DOHH2 (cell line): ENCODE measurements at regions not wholly inside any gene's neighbourhood (a gene's known extent, or its start where the extent isn't known, plus 50 kb on each side); places are given as distances from the start of the nearest gene placed in this dataset.
"Not testable (repeated sequence)": the region's sequence is repeated elsewhere in the genome, so short reads cannot be mapped to it uniquely, and the experiment has no call there.

ENCODE experiments used
- CTCF ChIP-seq: fragments of 200-600 bp; sonication (generic); IDR thresholded peaks from one replicate; pipeline ENCODE4 v1.5.1; 2014; ENCODE audit warnings: antibody characterized with exemption, mild to moderate bottlenecking, low read depth, low read length; ENCODE audit not compliant: poor library complexity, severe bottlenecking
- EZH2phosphoT487 ChIP-seq: fragments of 200-600 bp; sonication (generic); IDR thresholded peaks from 2 replicates; pipeline ENCODE4 v1.6.1; 2017; ENCODE audit warnings: borderline replicate concordance, mild to moderate bottlenecking, antibody characterized with exemption, low read length, moderate library complexity, mixed read lengths

- TF ChIP-seq CTCF, EZH2phosphoT487: not testable (repeated sequence)
Observed at GRCh38 chr10:61045480-61045879, 101.5 kb upstream of the RHOBTB1 start.
